ENCODE measurements at regions not wholly inside any gene's neighbourhood (a gene's known extent, or its start where the extent isn't known, plus 50 kb on each side); places are given as distances from the start of the nearest gene placed in this dataset.

DNA sequence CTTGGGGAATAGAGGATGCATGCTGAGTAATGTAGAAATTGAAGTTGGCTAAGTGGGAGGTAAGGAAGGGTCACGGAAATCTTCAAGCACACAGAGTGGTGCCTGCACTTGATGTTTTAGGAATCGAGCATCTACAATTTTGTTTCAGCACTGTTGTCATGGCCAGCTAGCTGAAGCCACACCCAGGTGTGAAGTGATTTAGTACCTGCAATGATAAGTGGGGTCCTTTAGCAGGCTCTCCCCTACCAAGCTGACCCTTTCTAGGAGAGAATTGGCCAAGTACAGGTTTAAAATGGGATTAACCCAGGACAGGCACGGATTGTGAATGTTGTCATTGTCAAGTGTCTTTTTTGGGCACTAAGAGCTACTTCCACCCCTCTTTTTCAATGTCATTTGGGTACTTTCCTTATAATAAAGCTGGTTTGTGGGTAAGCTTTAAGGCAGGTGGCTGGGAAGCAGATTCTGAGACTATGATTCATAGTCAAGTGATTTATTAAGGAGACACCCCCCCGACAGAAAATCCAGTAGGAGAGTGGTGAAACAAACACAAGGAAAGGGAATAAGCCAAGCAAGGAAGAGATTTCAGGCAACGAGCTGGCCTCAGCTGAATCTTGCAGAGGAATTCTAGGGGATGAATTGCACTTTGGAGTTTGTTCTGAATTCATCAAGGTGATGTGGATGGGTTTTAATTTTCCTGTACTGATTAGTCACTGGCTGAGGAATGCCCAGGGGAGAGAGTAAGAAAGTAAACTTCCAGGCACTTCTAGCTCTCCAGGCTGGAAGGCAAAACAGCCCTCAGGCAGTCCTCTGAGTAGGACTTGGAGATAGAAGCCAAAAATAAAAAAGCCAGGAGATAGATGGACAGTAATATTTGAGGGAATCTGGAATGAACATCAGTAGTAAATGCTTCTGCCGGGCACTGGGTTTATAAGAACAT, 1128.4 kb downstream of the SORCS3 start:
- Histone ChIP-seq H3K27me3 (ENCODE audit: control insufficient read depth in 1 of 2, insufficient read depth in 2 of 2, low read length in 2 of 2) (no peaks in the 10 kb centered on the region), H3K4me1 (ENCODE audit: insufficient read depth, low read length) (no peaks in the 10 kb centered on the region), H3K4me3 (ENCODE audit: low read depth in 1 of 2, low read length in 2 of 2) (no peak overlapping the region), H3K36me3 (ENCODE audit: insufficient read depth, low read length) (no peaks in the 10 kb centered on the region), H3K27ac (ENCODE audit: low read depth, low read length) (no peak overlapping the region), H3K9ac (ENCODE audit: low read length) (no peak overlapping the region), H3K9me3 (ENCODE audit: low read length) (no peaks in the 10 kb centered on the region)

DNA sequence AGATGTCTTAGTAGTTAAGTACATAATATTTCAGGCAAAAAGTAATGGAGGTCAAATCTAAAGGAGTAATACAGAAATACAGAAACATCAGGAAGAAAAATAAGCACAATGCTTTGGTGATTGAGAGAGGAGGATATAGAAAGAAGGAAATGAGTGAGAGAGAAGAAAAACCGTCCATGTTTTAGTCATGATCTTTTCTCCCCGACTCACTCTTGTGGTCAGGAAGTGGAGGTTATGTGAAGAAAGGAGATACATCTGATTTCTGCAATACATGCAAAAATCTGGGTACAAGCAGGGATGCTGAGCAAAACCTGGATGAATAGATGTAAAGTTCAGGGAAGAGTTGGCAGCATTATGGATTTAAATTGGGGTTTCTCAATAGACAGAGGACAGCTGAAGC, 1122.5 kb downstream of the SORCS3 start:
- no peak overlapping the region for H3K27ac ChIP-seq (ENCODE audit: low read depth, low read length)
- H3K36me3 ChIP-seq (ENCODE audit: insufficient read depth, low read length) = no peaks in the 10 kb centered on the region
- H3K4me3 ChIP-seq (ENCODE audit: low read depth in 1 of 2, low read length in 2 of 2) = no peak overlapping the region
- no peaks in the 10 kb centered on the region for H3K9me3 ChIP-seq (ENCODE audit: low read length)
- H3K27me3 ChIP-seq (ENCODE audit: control insufficient read depth in 1 of 2, insufficient read depth in 2 of 2, low read length in 2 of 2) = no peaks in the 10 kb centered on the region
- no peak overlapping the region for H3K9ac ChIP-seq (ENCODE audit: low read length)
- no peaks in the 10 kb centered on the region for H3K4me1 ChIP-seq (ENCODE audit: insufficient read depth, low read length)

DNA sequence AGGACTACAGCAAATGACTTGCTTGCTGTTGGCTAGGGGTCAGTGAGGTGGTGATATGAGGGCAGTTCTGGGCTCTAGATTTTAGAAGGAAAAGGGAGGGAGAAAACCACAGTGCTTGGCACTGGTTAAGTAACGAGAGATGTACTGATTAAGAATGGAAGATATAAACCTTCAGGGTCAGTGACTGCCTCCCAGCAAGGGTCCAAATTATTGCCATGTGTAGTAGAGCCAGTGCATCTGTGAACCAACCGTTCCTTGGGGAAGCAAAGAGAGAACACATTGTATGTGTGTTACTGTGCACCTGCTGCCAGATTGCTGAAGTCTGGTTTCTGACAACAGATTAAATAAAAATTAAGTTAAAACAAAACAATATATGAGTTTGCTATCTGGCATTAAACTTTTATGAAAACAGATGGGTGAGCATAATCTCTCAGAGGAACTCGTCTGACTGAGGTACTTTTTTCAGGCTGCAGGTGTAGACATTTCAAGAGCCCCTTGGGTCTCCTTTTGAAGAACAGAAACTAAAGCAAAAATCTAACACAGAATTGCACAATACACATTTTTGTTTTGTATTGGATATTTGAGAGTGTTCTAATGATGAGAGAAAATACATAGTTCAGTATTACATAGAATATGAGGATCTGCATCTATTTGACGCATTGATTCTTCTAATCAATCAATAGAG, 1120.6 kb downstream of the SORCS3 start:
- Histone ChIP-seq H3K36me3 (ENCODE audit: insufficient read depth, low read length) (no peaks in the 10 kb centered on the region), H3K27me3 (ENCODE audit: control insufficient read depth in 1 of 2, insufficient read depth in 2 of 2, low read length in 2 of 2) (no peaks in the 10 kb centered on the region), H3K4me3 (ENCODE audit: low read depth in 1 of 2, low read length in 2 of 2) (no peak overlapping the region), H3K9ac (ENCODE audit: low read length) (no peak overlapping the region), H3K9me3 (ENCODE audit: low read length) (no peaks in the 10 kb centered on the region), H3K4me1 (ENCODE audit: insufficient read depth, low read length) (peaks cover 4% of the 10 kb centered on the region), H3K27ac (ENCODE audit: low read depth, low read length) (no peak overlapping the region)

DNA sequence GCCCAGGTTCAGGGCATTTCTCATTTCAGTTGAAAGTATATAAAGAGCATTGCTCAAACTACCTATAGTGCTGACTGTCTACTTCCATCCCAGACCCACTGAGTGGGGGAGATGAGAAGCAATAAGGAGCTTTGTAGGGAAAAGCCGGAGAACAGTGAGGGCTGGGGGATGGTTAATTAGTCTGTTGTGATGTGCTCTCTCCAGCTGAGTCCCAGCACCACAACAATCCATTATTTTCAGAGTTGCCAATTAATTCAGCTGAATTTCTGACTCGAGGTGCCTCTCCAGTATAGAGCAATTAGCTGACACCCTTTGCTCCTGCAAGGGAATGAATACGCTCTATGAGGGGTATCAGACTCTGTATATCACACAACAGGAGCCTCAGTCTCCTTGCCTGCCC, 1118.6 kb downstream of the SORCS3 start:
- Histone ChIP-seq H3K4me3 (ENCODE audit: low read depth in 1 of 2, low read length in 2 of 2) (no peak overlapping the region), H3K9me3 (ENCODE audit: low read length) (no peaks in the 10 kb centered on the region), H3K9ac (ENCODE audit: low read length) (no peak overlapping the region), H3K4me1 (ENCODE audit: insufficient read depth, low read length) (peaks cover 4% of the 10 kb centered on the region), H3K36me3 (ENCODE audit: insufficient read depth, low read length) (no peaks in the 10 kb centered on the region), H3K27ac (ENCODE audit: low read depth, low read length) (no peak overlapping the region), H3K27me3 (ENCODE audit: control insufficient read depth in 1 of 2, insufficient read depth in 2 of 2, low read length in 2 of 2) (no peaks in the 10 kb centered on the region)

GRCh38 chr10:105758209-105758998, 1117.3 kb downstream of the SORCS3 start:
- Histone ChIP-seq H3K27me3 (ENCODE audit: control insufficient read depth in 1 of 2, insufficient read depth in 2 of 2, low read length in 2 of 2) (no peaks in the 10 kb centered on the region), H3K9me3 (ENCODE audit: low read length) (no peaks in the 10 kb centered on the region), H3K4me3 (ENCODE audit: low read depth in 1 of 2, low read length in 2 of 2) (no peak overlapping the region), H3K4me1 (ENCODE audit: insufficient read depth, low read length) (peaks cover 4% of the 10 kb centered on the region), H3K36me3 (ENCODE audit: insufficient read depth, low read length) (no peaks in the 10 kb centered on the region), H3K9ac (ENCODE audit: low read length) (no peak overlapping the region), H3K27ac (ENCODE audit: low read depth, low read length) (no peak overlapping the region)

DNA sequence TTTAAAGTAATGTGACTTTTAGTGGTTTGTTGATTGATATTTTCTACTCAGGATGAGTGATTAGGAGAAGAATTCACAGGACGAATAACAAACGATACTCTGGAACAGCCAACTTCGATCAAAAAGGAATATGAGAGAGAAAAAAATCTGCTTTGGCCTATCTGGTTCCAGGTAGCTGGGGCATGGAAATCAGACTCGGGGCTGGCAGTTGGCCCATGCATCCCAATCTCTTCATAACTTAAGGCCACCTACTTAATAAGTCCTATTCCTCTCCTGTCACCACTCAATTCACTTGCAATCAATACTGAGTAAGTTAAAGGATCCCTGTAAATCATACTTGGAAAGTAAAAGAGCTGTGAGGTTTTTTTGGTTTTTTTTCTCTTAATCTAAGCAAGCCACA, 1116.2 kb downstream of the SORCS3 start:
- Histone ChIP-seq H3K4me1 (ENCODE audit: insufficient read depth, low read length) (peaks cover 4% of the 10 kb centered on the region), H3K36me3 (ENCODE audit: insufficient read depth, low read length) (no peaks in the 10 kb centered on the region), H3K9me3 (ENCODE audit: low read length) (no peaks in the 10 kb centered on the region), H3K9ac (ENCODE audit: low read length) (no peak overlapping the region), H3K27ac (ENCODE audit: low read depth, low read length) (no peak overlapping the region), H3K4me3 (ENCODE audit: low read depth in 1 of 2, low read length in 2 of 2) (no peak overlapping the region), H3K27me3 (ENCODE audit: control insufficient read depth in 1 of 2, insufficient read depth in 2 of 2, low read length in 2 of 2) (no peaks in the 10 kb centered on the region)

DNA sequence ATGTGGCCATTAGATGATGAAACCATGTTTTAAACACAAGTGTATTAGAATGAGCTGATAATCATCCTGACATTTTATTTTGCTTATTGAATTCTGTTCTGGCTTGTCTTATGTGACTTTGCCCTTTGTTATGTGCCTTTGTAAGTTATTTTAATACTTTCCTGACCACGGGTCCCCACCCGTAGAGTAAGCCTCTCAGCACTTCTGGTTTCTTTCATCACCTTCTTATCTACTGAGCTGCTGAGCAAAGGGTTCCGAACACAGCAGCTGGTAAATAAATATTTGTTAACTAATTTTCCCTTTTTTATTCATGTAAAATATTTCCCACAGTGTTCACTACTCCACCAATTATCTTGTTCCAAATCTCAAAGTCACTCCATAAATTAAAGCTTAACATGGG, 1115.3 kb downstream of the SORCS3 start:
- no peak overlapping the region for H3K4me3 ChIP-seq (ENCODE audit: low read depth in 1 of 2, low read length in 2 of 2)
- peaks cover 4% of the 10 kb centered on the region for H3K4me1 ChIP-seq (ENCODE audit: insufficient read depth, low read length)
- no peaks in the 10 kb centered on the region for H3K9me3 ChIP-seq (ENCODE audit: low read length)
- H3K27me3 ChIP-seq (ENCODE audit: control insufficient read depth in 1 of 2, insufficient read depth in 2 of 2, low read length in 2 of 2) = no peaks in the 10 kb centered on the region
- H3K36me3 ChIP-seq (ENCODE audit: insufficient read depth, low read length) = no peaks in the 10 kb centered on the region
- H3K27ac ChIP-seq (ENCODE audit: low read depth, low read length) = no peak overlapping the region
- no peak overlapping the region for H3K9ac ChIP-seq (ENCODE audit: low read length)

- Histone ChIP-seq H3K27me3 (ENCODE audit: control insufficient read depth in 1 of 2, insufficient read depth in 2 of 2, low read length in 2 of 2) (no peaks in the 10 kb centered on the region), H3K27ac (ENCODE audit: low read depth, low read length) (no peak overlapping the region), H3K9ac (ENCODE audit: low read length) (no peak overlapping the region), H3K9me3 (ENCODE audit: low read length) (no peaks in the 10 kb centered on the region), H3K4me1 (ENCODE audit: insufficient read depth, low read length) (no peaks in the 10 kb centered on the region), H3K4me3 (ENCODE audit: low read depth in 1 of 2, low read length in 2 of 2) (no peak overlapping the region), H3K36me3 (ENCODE audit: insufficient read depth, low read length) (no peaks in the 10 kb centered on the region)
Measured at GRCh38 chr10:105751688-105752087, 1110.6 kb downstream of the SORCS3 start.

DNA sequence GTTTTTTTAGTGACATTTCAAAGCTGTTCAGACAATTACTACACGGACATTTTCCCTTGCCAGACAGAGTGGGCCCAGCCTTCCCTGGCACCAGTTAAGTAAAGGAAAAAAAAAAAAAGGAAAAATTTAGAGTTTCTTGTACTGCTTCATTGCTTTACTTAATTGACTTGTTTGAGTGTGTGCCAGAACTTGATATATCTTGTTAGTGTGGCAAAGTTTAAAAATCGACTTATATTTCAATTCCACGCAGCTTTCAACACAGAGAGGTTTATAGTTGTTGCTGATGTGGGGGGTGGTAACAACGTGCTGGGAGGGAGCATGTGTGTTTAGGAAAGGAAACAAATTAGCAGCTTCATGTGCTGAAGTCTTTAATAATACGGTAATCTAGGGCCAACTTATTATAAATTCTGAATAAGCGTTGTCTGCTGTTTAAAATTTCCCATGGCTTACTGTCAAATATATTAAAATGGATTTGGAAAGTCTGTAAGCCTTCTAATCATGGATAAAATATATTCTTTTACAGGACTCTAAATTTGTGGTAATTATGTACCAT, 1104.6 kb downstream of the SORCS3 start:
- Histone ChIP-seq H3K9me3 (ENCODE audit: low read length) (no peaks in the 10 kb centered on the region), H3K36me3 (ENCODE audit: insufficient read depth, low read length) (no peaks in the 10 kb centered on the region), H3K4me1 (ENCODE audit: insufficient read depth, low read length) (no peaks in the 10 kb centered on the region), H3K27ac (ENCODE audit: low read depth, low read length) (no peak overlapping the region), H3K9ac (ENCODE audit: low read length) (no peak overlapping the region), H3K4me3 (ENCODE audit: low read depth in 1 of 2, low read length in 2 of 2) (no peak overlapping the region), H3K27me3 (ENCODE audit: control insufficient read depth in 1 of 2, insufficient read depth in 2 of 2, low read length in 2 of 2) (no peaks in the 10 kb centered on the region)

DNA sequence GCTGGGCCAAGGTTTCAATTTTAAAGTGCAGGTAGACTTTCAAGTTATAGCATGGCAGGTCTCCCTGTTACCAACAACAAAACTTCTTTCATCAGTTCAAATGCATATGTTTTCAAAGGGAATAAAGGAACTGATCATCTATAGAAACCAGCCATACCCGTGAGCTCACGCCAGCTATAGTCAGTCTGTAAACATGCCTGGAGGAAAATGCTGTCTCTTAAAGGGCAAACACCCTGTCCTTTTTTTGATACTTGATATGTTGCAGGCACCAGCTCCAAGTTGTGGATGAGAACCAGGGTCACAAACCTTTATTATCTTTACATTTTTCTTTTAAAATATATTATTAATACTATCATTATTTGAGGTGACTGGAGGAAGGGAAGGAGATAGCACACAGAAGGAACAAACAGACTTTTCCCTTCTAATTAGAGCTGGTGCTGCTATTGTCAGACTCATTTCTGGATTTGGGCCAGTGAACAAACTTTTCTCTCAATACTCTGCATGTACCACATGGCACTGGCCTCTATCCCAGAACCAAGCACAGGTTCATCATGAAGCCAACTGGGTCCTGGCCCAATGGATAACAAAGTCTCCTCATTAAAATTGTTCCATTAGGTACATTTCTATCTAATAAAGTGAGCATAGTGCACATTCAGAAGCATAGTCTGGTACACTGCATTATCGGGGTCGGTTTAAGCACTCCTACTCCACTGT, 1102.4 kb downstream of the SORCS3 start:
- Histone ChIP-seq H3K4me3 (ENCODE audit: low read depth in 1 of 2, low read length in 2 of 2) (no peak overlapping the region), H3K27ac (ENCODE audit: low read depth, low read length) (no peak overlapping the region), H3K9me3 (ENCODE audit: low read length) (no peaks in the 10 kb centered on the region), H3K9ac (ENCODE audit: low read length) (no peak overlapping the region), H3K36me3 (ENCODE audit: insufficient read depth, low read length) (no peaks in the 10 kb centered on the region), H3K4me1 (ENCODE audit: insufficient read depth, low read length) (no peaks in the 10 kb centered on the region), H3K27me3 (ENCODE audit: control insufficient read depth in 1 of 2, insufficient read depth in 2 of 2, low read length in 2 of 2) (no peaks in the 10 kb centered on the region)
